ENCODE measurements at regions not wholly inside any gene's neighbourhood (a gene's known extent, or its start where the extent isn't known, plus 50 kb on each side); places are given as distances from the start of the nearest gene placed in this dataset.

DNA sequence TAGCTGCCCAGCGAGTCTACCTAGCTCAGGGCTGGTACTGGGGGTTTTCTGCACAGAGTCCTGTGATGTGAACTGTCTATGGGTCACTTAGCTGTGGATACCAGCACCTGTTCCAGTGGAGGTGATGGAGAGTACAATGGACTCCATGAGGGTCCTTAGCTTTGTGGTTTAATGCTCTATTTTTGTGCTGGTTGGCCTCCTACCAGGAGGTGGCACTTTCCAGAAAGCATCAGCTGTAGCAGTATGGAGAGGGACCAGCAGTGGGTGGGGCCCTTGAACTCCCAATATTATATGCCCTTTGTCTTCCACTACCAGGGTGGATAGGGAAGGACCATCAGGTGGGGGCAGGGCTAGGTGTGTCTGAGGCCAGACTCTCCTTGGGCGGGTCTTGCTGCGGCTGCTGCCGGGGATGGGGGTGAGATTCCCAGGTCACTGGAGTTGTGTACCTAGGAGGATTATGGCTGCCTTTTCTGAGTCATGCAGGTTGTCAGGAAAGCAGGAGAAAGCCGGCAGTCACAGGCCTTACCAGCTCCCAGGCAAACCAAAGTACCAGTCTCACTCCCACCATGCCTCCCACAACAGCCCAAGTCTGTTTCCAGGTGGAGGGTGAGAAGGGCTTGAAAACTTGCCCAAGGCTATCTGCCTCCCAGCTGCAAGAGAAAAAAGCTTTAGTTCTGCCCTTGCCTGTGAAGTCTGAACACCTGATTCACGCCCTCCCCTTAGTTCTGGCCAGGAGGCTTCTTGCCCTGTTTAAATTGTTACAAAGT is 163.0 kb upstream of the NUDT4 start:
- H3K4me3 ChIP-seq (ENCODE audit: low read length) = no peak overlapping the region
- H2AFZ ChIP-seq (ENCODE audit: low read depth, low read length) = no peak overlapping the region
- H3K27me3 ChIP-seq (ENCODE audit: insufficient read depth, low read length) = no peaks in the 10 kb centered on the region
- H3K9me3 ChIP-seq (ENCODE audit: low read length) = no peaks in the 10 kb centered on the region
- no peaks in the 10 kb centered on the region for H3K4me1 ChIP-seq (ENCODE audit: insufficient read depth, low read length)
- no peaks in the 10 kb centered on the region for H3K36me3 ChIP-seq (ENCODE audit: insufficient read depth, low read length)

DNA sequence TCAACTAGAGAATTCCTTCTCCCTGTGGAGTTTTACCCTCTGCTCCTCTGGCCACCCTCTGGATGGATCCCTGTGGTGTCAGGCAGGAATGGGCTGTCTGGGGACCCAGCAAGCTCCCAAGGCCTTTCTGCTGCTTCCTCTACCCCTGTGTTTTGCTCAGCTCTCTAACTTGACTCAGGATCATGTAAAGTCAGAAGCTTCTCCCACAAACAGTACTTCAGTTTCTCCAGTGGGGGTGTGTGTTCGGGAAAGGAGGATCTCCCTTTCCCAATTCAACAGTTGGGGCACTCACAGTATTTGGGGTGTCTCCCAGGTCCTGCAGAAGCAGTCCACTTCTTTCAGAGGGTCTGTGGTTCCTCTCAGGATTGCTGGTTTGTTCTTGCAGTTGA is 162.4 kb upstream of the NUDT4 start:
- no peaks in the 10 kb centered on the region for H3K9me3 ChIP-seq (ENCODE audit: low read length)
- H3K27me3 ChIP-seq (ENCODE audit: insufficient read depth, low read length) = no peaks in the 10 kb centered on the region
- no peak overlapping the region for H2AFZ ChIP-seq (ENCODE audit: low read depth, low read length)
- no peak overlapping the region for H3K4me3 ChIP-seq (ENCODE audit: low read length)
- no peaks in the 10 kb centered on the region for H3K4me1 ChIP-seq (ENCODE audit: insufficient read depth, low read length)
- H3K36me3 ChIP-seq (ENCODE audit: insufficient read depth, low read length) = no peaks in the 10 kb centered on the region

DNA sequence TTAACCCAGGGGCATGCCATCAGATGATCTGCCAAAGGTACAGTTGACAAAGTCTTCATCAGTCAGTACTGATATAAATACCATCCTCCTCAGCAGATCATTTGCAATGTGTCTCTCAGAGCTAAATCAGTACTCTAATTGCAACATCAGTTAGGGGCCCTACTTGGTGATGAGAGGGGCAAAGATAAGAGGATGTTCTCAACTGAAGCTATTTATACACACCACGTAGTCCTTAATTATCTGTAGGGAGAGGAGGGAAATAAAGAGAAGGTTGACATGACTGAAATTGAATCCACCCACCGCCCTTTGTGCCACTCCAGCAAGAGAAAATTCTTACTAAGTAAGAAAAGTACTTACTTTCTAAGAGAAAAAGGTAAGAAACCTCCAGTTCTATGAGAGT is 157.8 kb upstream of the NUDT4 start:
- Histone ChIP-seq H3K36me3 (ENCODE audit: insufficient read depth, low read length) (no peaks in the 10 kb centered on the region), H3K4me3 (ENCODE audit: low read length) (no peak overlapping the region), H3K4me1 (ENCODE audit: insufficient read depth, low read length) (no peaks in the 10 kb centered on the region), H2AFZ (ENCODE audit: low read depth, low read length) (no peak overlapping the region), H3K9me3 (ENCODE audit: low read length) (no peaks in the 10 kb centered on the region), H3K27me3 (ENCODE audit: insufficient read depth, low read length) (no peaks in the 10 kb centered on the region)

DNA sequence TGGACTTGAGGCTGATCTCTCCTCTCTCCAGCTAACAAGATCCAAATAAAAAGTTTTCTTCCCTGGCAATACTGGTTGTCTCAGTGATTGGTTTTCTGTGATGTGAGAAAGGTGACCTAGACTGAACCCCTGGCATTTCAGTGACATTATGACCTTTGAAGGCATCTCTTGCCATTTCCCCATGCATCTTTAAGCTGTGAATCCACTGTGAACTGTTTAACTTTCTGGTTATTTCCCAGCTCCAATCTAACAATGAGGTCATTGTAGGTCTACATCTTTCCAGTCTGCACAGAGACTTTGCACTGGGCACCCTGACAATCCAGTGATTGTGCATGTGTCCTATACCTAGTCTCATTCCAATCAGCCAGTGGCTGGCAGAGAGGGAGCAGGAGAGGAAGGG is 155.9 kb upstream of the NUDT4 start:
- no peaks in the 10 kb centered on the region for H3K27me3 ChIP-seq (ENCODE audit: insufficient read depth, low read length)
- no peaks in the 10 kb centered on the region for H3K36me3 ChIP-seq (ENCODE audit: insufficient read depth, low read length)
- no peak overlapping the region for H2AFZ ChIP-seq (ENCODE audit: low read depth, low read length)
- H3K4me1 ChIP-seq (ENCODE audit: insufficient read depth, low read length) = no peaks in the 10 kb centered on the region
- no peak overlapping the region for H3K4me3 ChIP-seq (ENCODE audit: low read length)
- no peaks in the 10 kb centered on the region for H3K9me3 ChIP-seq (ENCODE audit: low read length)

DNA sequence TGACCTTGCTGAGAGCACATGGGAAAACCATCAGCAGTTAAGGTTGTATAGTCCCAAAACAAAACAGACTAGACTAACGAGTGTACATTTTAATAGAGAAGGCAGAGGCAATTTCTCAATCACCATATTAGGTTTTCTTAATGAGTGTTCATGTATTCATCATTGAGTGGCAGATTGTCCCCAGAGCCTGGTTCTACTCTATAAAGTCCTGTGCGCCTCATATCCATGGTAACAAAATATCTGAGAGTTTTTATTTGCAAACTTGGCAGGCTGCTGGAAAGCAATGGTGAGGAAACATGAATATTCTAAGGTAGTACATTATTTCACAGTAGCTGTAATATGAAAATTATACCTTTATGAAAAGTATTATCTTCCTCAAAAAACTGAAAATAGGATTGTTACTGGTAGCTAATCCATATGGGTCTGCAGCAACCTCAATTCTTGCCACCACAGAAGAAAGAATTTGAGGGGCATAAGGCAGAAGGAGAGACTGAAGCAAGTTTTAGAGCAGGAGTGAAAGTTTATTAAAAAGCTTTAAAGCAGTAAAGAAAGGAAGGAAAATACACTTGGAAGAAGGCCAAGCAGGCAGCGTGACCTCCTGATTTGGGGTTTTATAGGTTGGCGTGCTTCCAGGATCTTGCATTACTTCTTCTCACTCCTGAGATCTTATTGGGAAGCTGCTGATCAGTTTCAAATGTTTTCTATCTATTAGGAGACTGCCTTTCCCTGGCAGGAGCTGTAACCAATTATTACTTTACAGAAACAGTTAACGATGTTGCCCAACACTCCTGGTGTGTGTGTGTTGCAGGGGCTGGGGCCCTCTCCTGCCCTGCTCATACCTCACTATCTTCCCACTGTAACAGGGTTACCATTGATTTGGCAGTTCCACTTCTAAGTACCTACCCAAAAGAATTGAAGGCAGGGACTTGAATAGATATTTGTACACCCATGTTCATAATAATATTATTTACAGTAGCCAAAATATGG is 154.0 kb upstream of the NUDT4 start:
- Histone ChIP-seq H3K9me3 (ENCODE audit: low read length) (no peaks in the 10 kb centered on the region), H3K4me3 (ENCODE audit: low read length) (no peak overlapping the region), H3K27me3 (ENCODE audit: insufficient read depth, low read length) (no peaks in the 10 kb centered on the region), H3K36me3 (ENCODE audit: insufficient read depth, low read length) (no peaks in the 10 kb centered on the region), H2AFZ (ENCODE audit: low read depth, low read length) (no peak overlapping the region), H3K4me1 (ENCODE audit: insufficient read depth, low read length) (no peaks in the 10 kb centered on the region)

DNA sequence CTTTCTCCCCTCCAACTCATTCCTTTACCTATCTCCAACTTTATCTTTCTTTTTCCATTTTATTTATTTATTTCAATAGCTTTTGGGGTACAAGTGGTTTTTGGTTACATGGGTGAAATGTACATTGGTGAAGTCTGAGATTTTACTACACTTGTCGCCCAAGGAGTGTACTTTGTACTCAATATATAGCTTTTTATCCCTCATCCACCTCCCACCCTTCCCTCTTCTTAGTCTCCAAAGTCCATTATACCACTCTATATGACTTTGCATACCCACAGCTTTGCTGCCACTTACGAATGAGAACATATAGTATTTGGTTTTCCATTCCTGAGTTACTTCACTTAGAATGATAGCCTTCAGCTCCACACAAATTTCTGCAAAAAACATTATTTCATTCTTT is 152.6 kb upstream of the NUDT4 start:
- Histone ChIP-seq H3K4me3 (ENCODE audit: low read length) (no peak overlapping the region), H2AFZ (ENCODE audit: low read depth, low read length) (no peak overlapping the region), H3K4me1 (ENCODE audit: insufficient read depth, low read length) (no peaks in the 10 kb centered on the region), H3K27me3 (ENCODE audit: insufficient read depth, low read length) (no peaks in the 10 kb centered on the region), H3K9me3 (ENCODE audit: low read length) (no peaks in the 10 kb centered on the region), H3K36me3 (ENCODE audit: insufficient read depth, low read length) (no peaks in the 10 kb centered on the region)

GRCh38 chr12:93226361-93226760 is 151.4 kb upstream of the NUDT4 start:
- no peak overlapping the region for H3K4me3 ChIP-seq (ENCODE audit: low read length)
- H2AFZ ChIP-seq (ENCODE audit: low read depth, low read length) = no peak overlapping the region
- no peaks in the 10 kb centered on the region for H3K9me3 ChIP-seq (ENCODE audit: low read length)
- no peaks in the 10 kb centered on the region for H3K27me3 ChIP-seq (ENCODE audit: insufficient read depth, low read length)
- no peaks in the 10 kb centered on the region for H3K36me3 ChIP-seq (ENCODE audit: insufficient read depth, low read length)
- H3K4me1 ChIP-seq (ENCODE audit: insufficient read depth, low read length) = no peaks in the 10 kb centered on the region

- Histone ChIP-seq H3K36me3 (ENCODE audit: insufficient read depth, low read length) (no peaks in the 10 kb centered on the region), H3K4me1 (ENCODE audit: insufficient read depth, low read length) (no peaks in the 10 kb centered on the region), H3K9me3 (ENCODE audit: low read length) (no peaks in the 10 kb centered on the region), H2AFZ (ENCODE audit: low read depth, low read length) (no peak overlapping the region), H3K27me3 (ENCODE audit: insufficient read depth, low read length) (no peaks in the 10 kb centered on the region), H3K4me3 (ENCODE audit: low read length) (no peak overlapping the region)
These were observed 148.0 kb upstream of the NUDT4 start for GRCh38 chr12:93229494-93230325.

GRCh38 chr12:93230326-93230720 is 147.4 kb upstream of the NUDT4 start:
- no peaks in the 10 kb centered on the region for H3K27me3 ChIP-seq (ENCODE audit: insufficient read depth, low read length)
- H3K4me3 ChIP-seq (ENCODE audit: low read length) = no peak overlapping the region
- no peak overlapping the region for H2AFZ ChIP-seq (ENCODE audit: low read depth, low read length)
- H3K4me1 ChIP-seq (ENCODE audit: insufficient read depth, low read length) = no peaks in the 10 kb centered on the region
- H3K9me3 ChIP-seq (ENCODE audit: low read length) = no peaks in the 10 kb centered on the region
- no peaks in the 10 kb centered on the region for H3K36me3 ChIP-seq (ENCODE audit: insufficient read depth, low read length)

GRCh38 chr12:93231938-93232337 is 145.8 kb upstream of the NUDT4 start:
- no peaks in the 10 kb centered on the region for H3K27me3 ChIP-seq (ENCODE audit: insufficient read depth, low read length)
- no peak overlapping the region for H2AFZ ChIP-seq (ENCODE audit: low read depth, low read length)
- H3K36me3 ChIP-seq (ENCODE audit: insufficient read depth, low read length) = no peaks in the 10 kb centered on the region
- no peaks in the 10 kb centered on the region for H3K4me1 ChIP-seq (ENCODE audit: insufficient read depth, low read length)
- H3K9me3 ChIP-seq (ENCODE audit: low read length) = peaks cover 3% of the 10 kb centered on the region
- H3K4me3 ChIP-seq (ENCODE audit: low read length) = no peak overlapping the region

DNA sequence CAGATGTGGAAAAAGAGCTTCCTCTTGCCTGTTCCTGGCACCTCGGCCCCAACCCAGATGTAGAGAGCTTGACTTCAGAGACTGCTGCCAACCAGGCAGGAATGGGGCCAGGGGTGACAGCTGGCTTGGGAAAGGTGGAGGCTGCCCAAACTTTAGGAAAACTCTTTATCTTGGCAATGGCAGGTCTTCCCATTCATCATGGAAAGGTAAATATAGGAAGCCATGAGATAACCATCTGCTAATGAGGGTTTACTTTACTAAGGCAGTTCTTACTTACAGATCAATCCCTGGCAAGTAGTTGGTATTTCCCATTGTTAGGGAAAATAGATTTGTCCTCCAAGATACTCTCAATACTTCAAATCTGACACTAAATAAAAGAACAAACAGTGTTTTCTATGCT is 143.1 kb upstream of the NUDT4 start:
- Histone ChIP-seq H3K36me3 (ENCODE audit: insufficient read depth, low read length) (no peaks in the 10 kb centered on the region), H2AFZ (ENCODE audit: low read depth, low read length) (no peak overlapping the region), H3K4me1 (ENCODE audit: insufficient read depth, low read length) (no peaks in the 10 kb centered on the region), H3K27me3 (ENCODE audit: insufficient read depth, low read length) (no peaks in the 10 kb centered on the region), H3K9me3 (ENCODE audit: low read length) (peaks cover 6% of the 10 kb centered on the region), H3K4me3 (ENCODE audit: low read length) (no peak overlapping the region)

GRCh38 chr12:93235881-93236280 is 141.8 kb upstream of the NUDT4 start:
- Histone ChIP-seq H3K36me3 (ENCODE audit: insufficient read depth, low read length) (no peaks in the 10 kb centered on the region), H3K4me3 (ENCODE audit: low read length) (no peak overlapping the region), H3K4me1 (ENCODE audit: insufficient read depth, low read length) (no peaks in the 10 kb centered on the region), H3K27me3 (ENCODE audit: insufficient read depth, low read length) (no peaks in the 10 kb centered on the region), H3K9me3 (ENCODE audit: low read length) (peaks cover 6% of the 10 kb centered on the region), H2AFZ (ENCODE audit: low read depth, low read length) (no peak overlapping the region)

Data from neuron (in vitro differentiated cells).